Neural crest cell (in vitro differentiated cells): ENCODE measurements at regions not wholly inside any gene's neighbourhood (a gene's known extent, or its start where the extent isn't known, plus 50 kb on each side); places are given as distances from the start of the nearest gene placed in this dataset.
"Not testable (repeated sequence)": the region's sequence is repeated elsewhere in the genome, so short reads cannot be mapped to it uniquely, and the experiment has no call there.

Source experiments
- DNase-seq: peaks from one replicate; pipeline ENCODE4 v3.0.0; 2021; ENCODE audit warnings: low read depth, mixed read lengths, low spot score
- H3K27ac Mint-ChIP-seq: one replicate; pipeline ENCODE4 v1.8.0; 2021; ENCODE audit warnings: mild to moderate bottlenecking, mixed read lengths; ENCODE audit not compliant: unreplicated experiment
- H3K27me3 Mint-ChIP-seq: 2 replicates; pipeline ENCODE4 v1.8.0; 2021; ENCODE audit warnings: low read depth, mild to moderate bottlenecking, mixed read lengths
- H3K36me3 Mint-ChIP-seq: 2 replicates; pipeline ENCODE4 v1.8.0; 2021; ENCODE audit warnings: low read depth, mild to moderate bottlenecking, mixed read lengths
- H3K4me1 Mint-ChIP-seq: 2 replicates; pipeline ENCODE4 v1.8.0; 2021; ENCODE audit warnings: mixed read lengths
- H3K4me3 Mint-ChIP-seq: one replicate; pipeline ENCODE4 v1.8.0; 2021; ENCODE audit warnings: mild to moderate bottlenecking, mixed read lengths
- H3K9me3 Mint-ChIP-seq: 2 replicates; pipeline ENCODE4 v1.8.0; 2021; ENCODE audit warnings: mixed read lengths
- TF ChIP-seq, protein P1 (sequence below): fragments of 200-600 bp; sonication (generic); conservative IDR thresholded peaks from 2 replicates; pipeline ENCODE4 v1.5.0; 2021; ENCODE audit warnings: antibody characterized with exemption, mild to moderate bottlenecking

GRCh38 chr13:111627596-111627995 is 307.2 kb downstream of the TEX29 start:
- H3K9me3 Mint-ChIP-seq, result no peaks in the 10 kb centered on the region
- H3K27me3 Mint-ChIP-seq, result peaks cover 2% of the 10 kb centered on the region
- no peaks in the 10 kb centered on the region for H3K36me3 Mint-ChIP-seq
- DNase-seq, result no peak
- H3K4me1 Mint-ChIP-seq, result peaks cover 19% of the 10 kb centered on the region
- TF ChIP-seq, protein P1, sequence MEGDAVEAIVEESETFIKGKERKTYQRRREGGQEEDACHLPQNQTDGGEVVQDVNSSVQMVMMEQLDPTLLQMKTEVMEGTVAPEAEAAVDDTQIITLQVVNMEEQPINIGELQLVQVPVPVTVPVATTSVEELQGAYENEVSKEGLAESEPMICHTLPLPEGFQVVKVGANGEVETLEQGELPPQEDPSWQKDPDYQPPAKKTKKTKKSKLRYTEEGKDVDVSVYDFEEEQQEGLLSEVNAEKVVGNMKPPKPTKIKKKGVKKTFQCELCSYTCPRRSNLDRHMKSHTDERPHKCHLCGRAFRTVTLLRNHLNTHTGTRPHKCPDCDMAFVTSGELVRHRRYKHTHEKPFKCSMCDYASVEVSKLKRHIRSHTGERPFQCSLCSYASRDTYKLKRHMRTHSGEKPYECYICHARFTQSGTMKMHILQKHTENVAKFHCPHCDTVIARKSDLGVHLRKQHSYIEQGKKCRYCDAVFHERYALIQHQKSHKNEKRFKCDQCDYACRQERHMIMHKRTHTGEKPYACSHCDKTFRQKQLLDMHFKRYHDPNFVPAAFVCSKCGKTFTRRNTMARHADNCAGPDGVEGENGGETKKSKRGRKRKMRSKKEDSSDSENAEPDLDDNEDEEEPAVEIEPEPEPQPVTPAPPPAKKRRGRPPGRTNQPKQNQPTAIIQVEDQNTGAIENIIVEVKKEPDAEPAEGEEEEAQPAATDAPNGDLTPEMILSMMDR, result no peak
- H3K27ac Mint-ChIP-seq, result no peak overlapping the region
- no peak overlapping the region for H3K4me3 Mint-ChIP-seq

- Mint-ChIP-seq H3K4me1 (peaks cover 16% of the 10 kb centered on the region), H3K36me3 (no peaks in the 10 kb centered on the region)
Observed at GRCh38 chr13:111629016-111629415, 308.6 kb downstream of the TEX29 start.

DNA sequence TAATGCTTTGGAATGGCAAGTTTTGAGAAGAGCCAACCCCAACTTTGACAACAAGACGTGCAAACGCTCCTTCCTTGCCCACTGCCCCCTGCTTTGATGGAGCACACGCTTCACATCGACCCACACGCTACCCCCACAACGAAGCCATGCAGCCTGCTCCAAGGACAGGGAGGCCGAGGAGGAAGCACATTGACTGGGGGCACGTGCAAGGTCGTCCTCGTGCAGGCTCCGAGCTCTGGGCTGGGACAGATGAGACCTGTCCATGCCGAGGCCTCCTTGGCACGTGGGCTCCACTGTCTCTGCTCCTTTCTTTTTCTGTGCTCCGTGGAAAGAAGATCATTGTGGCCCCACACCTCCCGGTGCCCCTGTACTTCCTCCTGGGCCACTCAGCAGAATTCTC is 309.0 kb downstream of the TEX29 start:
- peaks cover 16% of the 10 kb centered on the region for H3K4me1 Mint-ChIP-seq
- H3K4me3 Mint-ChIP-seq, result no peak overlapping the region
- H3K27me3 Mint-ChIP-seq, result peaks cover 2% of the 10 kb centered on the region
- H3K27ac Mint-ChIP-seq, result no peak overlapping the region
- TF ChIP-seq, protein P1, result no peak
- no peaks in the 10 kb centered on the region for H3K9me3 Mint-ChIP-seq
- no peaks in the 10 kb centered on the region for H3K36me3 Mint-ChIP-seq
- no peak for DNase-seq

More at GRCh38 chr13:111629016-111629415, 308.6 kb downstream of the TEX29 start:
- peak overlapping the region; percentile 73 for H3K27ac Mint-ChIP-seq
- peaks cover 2% of the 10 kb centered on the region for H3K27me3 Mint-ChIP-seq
- H3K4me3 Mint-ChIP-seq, result no peak overlapping the region
- TF ChIP-seq, protein P1, result no peak
- H3K9me3 Mint-ChIP-seq, result no peaks in the 10 kb centered on the region
- no peak for DNase-seq

DNA sequence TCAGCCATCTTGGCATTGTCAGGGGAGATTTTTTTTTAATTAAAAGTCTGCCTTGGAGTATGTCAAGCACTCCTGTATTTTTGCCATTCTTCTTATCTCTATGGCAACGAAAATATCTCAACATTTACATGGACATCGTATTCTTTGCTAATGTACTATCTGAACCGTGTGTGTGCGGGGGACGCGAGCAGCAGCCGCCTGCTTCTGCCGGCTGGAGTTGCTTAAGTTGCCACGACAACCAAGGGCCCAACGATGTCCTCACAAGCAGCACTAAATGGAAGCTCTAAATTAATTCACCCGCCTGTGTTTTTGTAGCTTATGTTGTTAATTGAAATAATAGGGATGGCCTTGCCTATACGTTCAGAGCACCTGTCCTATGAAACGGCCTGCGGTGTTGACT is 309.5 kb downstream of the TEX29 start:
- TF ChIP-seq, protein P1, result no peak
- Mint-ChIP-seq H3K36me3 (no peaks in the 10 kb centered on the region), H3K4me3 (no peak overlapping the region), H3K4me1 (peaks cover 16% of the 10 kb centered on the region), H3K27ac (no peak overlapping the region), H3K9me3 (no peaks in the 10 kb centered on the region), H3K27me3 (peaks cover 2% of the 10 kb centered on the region)
- no peak for DNase-seq

GRCh38 chr13:111630406-111630805 is 310.0 kb downstream of the TEX29 start:
- TF ChIP-seq, protein P1, result peak; percentile 26
- DNase-seq, result no peak
- Mint-ChIP-seq H3K4me3 (no peak overlapping the region), H3K27ac (no peak overlapping the region), H3K36me3 (no peaks in the 10 kb centered on the region), H3K9me3 (no peaks in the 10 kb centered on the region), H3K4me1 (peaks cover 16% of the 10 kb centered on the region), H3K27me3 (peaks cover 2% of the 10 kb centered on the region)

DNA sequence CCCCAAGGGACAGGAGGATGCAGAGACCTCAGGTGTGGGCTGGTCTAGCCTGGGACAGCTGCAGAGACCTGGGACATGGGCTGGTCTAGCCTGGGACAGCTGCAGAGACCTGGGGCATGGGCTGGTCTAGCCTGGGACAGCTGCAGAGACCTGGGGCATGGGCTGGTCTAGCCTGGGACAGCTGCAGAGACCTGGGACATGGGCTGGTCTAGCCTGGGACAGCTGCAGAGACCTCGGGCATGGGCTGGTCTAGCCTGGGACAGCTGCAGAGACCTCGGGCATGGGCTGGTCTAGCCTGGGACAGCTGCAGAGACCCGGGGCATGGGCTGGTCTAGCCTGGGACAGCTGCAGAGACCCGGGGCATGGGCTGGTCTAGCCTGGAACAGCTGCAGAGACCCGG is 310.8 kb downstream of the TEX29 start:
- H3K4me3 Mint-ChIP-seq, DNase-seq, H3K9me3 Mint-ChIP-seq, H3K27ac Mint-ChIP-seq, H3K36me3 Mint-ChIP-seq, H3K27me3 Mint-ChIP-seq: not testable (repeated sequence)
- peaks cover 16% of the 10 kb centered on the region for H3K4me1 Mint-ChIP-seq
